ENCODE measurements at regions not wholly inside any gene's neighbourhood (a gene's known extent, or its start where the extent isn't known, plus 50 kb on each side); places are given as distances from the start of the nearest gene placed in this dataset.

- no peak for DNase-seq
Measured at GRCh38 chr3:55341502-55342031, 145.5 kb downstream of the WNT5A start.

GRCh38 chr3:55339819-55340218 lies 147.3 kb downstream of the WNT5A start:
- no peak for DNase-seq

GRCh38 chr3:55339390-55339789 lies 147.7 kb downstream of the WNT5A start:
- DNase-seq = no peak

- DNase-seq = no peak
Measured at GRCh38 chr3:55337641-55338180, 149.4 kb downstream of the WNT5A start.

GRCh38 chr3:55333923-55334322 lies 153.2 kb downstream of the WNT5A start:
- no peak for DNase-seq

- DNase-seq = no peak
Measured at GRCh38 chr3:55333046-55333445, 154.1 kb downstream of the WNT5A start.

- DNase-seq = no peak
Measured at GRCh38 chr3:55332176-55332575, 154.9 kb downstream of the WNT5A start.

- DNase-seq = no peak
Measured at GRCh38 chr3:55331524-55331923, 155.6 kb downstream of the WNT5A start.

GRCh38 chr3:55330756-55331155 lies 156.3 kb downstream of the WNT5A start:
- no peak for DNase-seq

GRCh38 chr3:55330355-55330754 lies 156.8 kb downstream of the WNT5A start:
- no peak for DNase-seq

- DNase-seq = no peak
Measured at GRCh38 chr3:55329849-55330248, 157.3 kb downstream of the WNT5A start.

- no peak for DNase-seq
Measured at GRCh38 chr3:55327131-55327920, 159.8 kb downstream of the WNT5A start.

GRCh38 chr3:55322638-55323037 lies 164.5 kb downstream of the WNT5A start:
- no peak for DNase-seq

- no peak for DNase-seq
Measured at GRCh38 chr3:55320928-55321327, 166.2 kb downstream of the WNT5A start.

GRCh38 chr3:55315396-55315795 lies 171.7 kb downstream of the WNT5A start:
- no peak for DNase-seq

GRCh38 chr3:55313666-55314065 lies 173.4 kb downstream of the WNT5A start:
- DNase-seq = no peak

GRCh38 chr3:55309336-55309735 lies 177.8 kb downstream of the WNT5A start:
- no peak for DNase-seq

GRCh38 chr3:55307622-55308021 lies 179.5 kb downstream of the WNT5A start:
- no peak for DNase-seq

- no peak for DNase-seq
Measured at GRCh38 chr3:55305696-55306485, 181.2 kb downstream of the WNT5A start.

GRCh38 chr3:55300701-55301100 lies 186.4 kb downstream of the WNT5A start:
- no peak for DNase-seq

- DNase-seq = no peak
Measured at GRCh38 chr3:55297706-55298105, 189.4 kb downstream of the WNT5A start.

GRCh38 chr3:55297245-55297644 lies 189.9 kb downstream of the WNT5A start:
- no peak for DNase-seq

- DNase-seq = no peak
Measured at GRCh38 chr3:55296791-55297190, 190.3 kb downstream of the WNT5A start.

- DNase-seq = no peak
Measured at GRCh38 chr3:55296030-55296429, 191.1 kb downstream of the WNT5A start.

Data from activated CD4-positive, alpha-beta T cell treated with anti-CD3 and anti-CD28 coated beads, Interleukin-2, amount 50 U/mL, for 48 hours (primary cell).